ENCODE measurements at regions not wholly inside any gene's neighbourhood (a gene's known extent, or its start where the extent isn't known, plus 50 kb on each side); places are given as distances from the start of the nearest gene placed in this dataset.

DNA sequence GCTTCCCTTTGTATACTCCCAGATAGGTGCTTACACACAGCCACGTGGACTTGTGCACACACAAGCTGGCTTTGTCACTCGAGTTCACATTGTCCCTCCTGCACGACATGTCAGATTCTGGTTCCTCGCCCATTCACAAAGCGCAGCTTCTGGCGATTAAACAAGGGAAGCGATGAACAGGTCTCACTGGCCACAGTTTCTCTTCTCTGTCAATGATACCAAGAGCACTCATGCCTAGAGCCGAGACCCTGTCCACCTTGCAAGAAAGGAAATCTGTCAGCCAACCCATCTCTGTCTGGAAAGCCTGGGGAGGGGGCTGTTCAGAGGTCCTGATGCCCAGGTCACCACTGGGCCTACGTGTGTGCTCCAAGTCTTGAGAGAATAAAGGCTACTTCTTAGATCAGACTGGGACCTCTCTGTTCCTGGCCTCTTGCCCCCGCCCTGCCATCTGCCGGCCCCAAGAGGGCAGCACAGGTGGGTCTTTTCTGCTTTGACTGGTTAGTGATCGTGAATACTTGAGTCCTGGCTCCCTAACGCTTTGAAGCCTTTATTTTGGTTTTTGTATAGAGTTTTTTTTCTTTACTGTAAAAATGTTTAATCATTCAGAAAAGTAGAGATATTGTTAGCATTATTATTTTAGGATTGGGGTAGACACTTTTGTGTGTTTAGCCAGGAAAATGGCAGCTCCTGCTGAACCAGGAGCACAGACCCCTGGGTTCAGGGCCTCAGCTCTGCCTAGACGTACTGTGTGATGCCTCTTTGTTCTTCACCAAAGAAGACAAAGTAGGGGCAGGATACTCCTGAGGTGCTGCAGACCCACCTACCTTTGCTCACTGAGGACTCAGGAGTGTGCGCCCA, 104.7 kb downstream of the MRM1 start:
- POLR2A ChIA-PET, result interaction anchor here (1.5 to 1.7 kb wide), 2 partner anchors 10 to 17 kb away, joined by 4 to 7 read pairs; no protein-coding TSS in a partner anchor

DNA sequence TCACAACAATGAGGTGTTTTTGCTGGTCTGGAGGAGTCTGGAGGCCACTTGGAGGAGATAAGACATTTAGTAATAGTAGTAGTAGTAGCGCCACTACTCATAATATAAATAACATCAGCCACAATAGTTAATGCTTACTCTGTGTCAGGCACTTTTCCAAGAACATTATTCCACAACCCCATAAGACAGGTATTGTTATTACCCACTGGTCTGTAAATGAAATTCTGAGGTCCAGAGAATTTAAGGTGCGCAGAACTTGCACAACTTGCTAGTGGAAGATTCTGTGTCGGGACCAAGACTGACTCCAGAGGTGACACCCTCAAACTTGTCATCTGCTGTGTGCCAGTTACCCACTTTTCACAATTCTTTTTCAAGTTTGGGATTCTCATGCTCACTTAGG, 106.5 kb downstream of the MRM1 start:
- ChIA-PET CTCF (no interaction called here), POLR2A (no interaction called here)
- no peak for DNase-seq (ENCODE audit: extremely low spot score)
- TF ChIP-seq NFRKB (IDR thresholded peaks at IDR 0.05), result no peak
- no peak for TF ChIP-seq FOXM1 (IDR thresholded peaks at IDR 0.05; ENCODE audit: borderline replicate concordance)
- no peak for TF ChIP-seq SP1 (IDR thresholded peaks at IDR 0.05)
- TF ChIP-seq SUZ12 (IDR thresholded peaks at IDR 0.05), result no peak
- TF ChIP-seq ELF4 (IDR thresholded peaks at IDR 0.05), result no peak
- TF ChIP-seq L3MBTL2 (conservative IDR thresholded peaks at IDR 0.05), result no peak
- TF ChIP-seq, protein P1, sequence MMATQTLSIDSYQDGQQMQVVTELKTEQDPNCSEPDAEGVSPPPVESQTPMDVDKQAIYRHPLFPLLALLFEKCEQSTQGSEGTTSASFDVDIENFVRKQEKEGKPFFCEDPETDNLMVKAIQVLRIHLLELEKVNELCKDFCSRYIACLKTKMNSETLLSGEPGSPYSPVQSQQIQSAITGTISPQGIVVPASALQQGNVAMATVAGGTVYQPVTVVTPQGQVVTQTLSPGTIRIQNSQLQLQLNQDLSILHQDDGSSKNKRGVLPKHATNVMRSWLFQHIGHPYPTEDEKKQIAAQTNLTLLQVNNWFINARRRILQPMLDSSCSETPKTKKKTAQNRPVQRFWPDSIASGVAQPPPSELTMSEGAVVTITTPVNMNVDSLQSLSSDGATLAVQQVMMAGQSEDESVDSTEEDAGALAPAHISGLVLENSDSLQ (IDR thresholded peaks at IDR 0.05), result no peak
- TF ChIP-seq FOXA1 (IDR thresholded peaks at IDR 0.05), result no peak

More for the DNA sequence above, 104.7 kb downstream of the MRM1 start:
- TF ChIP-seq FOXM1 (IDR thresholded peaks at IDR 0.05; ENCODE audit: borderline replicate concordance) (no peak), ELF4 (IDR thresholded peaks at IDR 0.05) (no peak), BHLHE40 (IDR thresholded peaks at IDR 0.05; ENCODE audit: borderline replicate concordance) (no peak), SP1 (IDR thresholded peaks at IDR 0.05) (no peak), ZNF384 (IDR thresholded peaks at IDR 0.05) (no peak), LEF1 (IDR thresholded peaks at IDR 0.05; ENCODE audit: borderline replicate concordance) (no peak), FOXK2 (IDR thresholded peaks at IDR 0.05) (no peak), NFRKB (IDR thresholded peaks at IDR 0.05) (no peak), ARNT (IDR thresholded peaks at IDR 0.05) (no peak), L3MBTL2 (conservative IDR thresholded peaks at IDR 0.05) (no peak), HDGF (IDR thresholded peaks at IDR 0.05; ENCODE audit: borderline replicate concordance) (no peak), TARDBP (IDR thresholded peaks at IDR 0.05) (no peak)
- TF ChIP-seq, protein P1 (IDR thresholded peaks at IDR 0.05), result no peak
- CTCF ChIA-PET, result interaction anchor here (0.7 to 1.4 kb wide), 7 partner anchors 10 to 108 kb away, joined by 3 to 6 read pairs (median 3); no protein-coding TSS in a partner anchor
- DNase-seq (ENCODE audit: extremely low spot score), result peak; percentile 49

DNA sequence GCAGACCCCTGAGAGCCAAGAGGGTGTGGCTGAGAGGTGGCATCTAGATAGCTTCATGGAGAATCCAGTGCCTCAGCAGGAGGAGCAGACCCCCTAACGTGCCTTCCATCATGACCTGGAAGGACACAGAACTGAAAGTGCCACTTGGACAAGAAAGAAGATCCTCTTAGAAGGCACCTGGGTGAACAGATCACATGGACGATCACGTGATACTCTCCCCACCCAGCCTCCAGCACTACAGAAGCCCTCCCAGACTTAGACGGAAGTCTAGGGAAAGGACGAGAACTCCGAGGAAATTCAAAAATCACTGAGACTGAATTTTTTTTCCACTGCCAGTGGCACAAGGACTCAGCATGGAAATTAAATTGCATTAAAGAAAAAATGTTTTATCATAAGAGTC, 113.4 kb downstream of the MRM1 start:
- CTCF ChIA-PET, result no interaction called here
- TF ChIP-seq BHLHE40 (IDR thresholded peaks at IDR 0.05; ENCODE audit: borderline replicate concordance) (no peak), CTBP1 (IDR thresholded peaks at IDR 0.05; ENCODE audit: borderline replicate concordance) (no peak), NFRKB (IDR thresholded peaks at IDR 0.05) (no peak), L3MBTL2 (conservative IDR thresholded peaks at IDR 0.05) (no peak), LEF1 (IDR thresholded peaks at IDR 0.05; ENCODE audit: borderline replicate concordance) (no peak), HDGF (IDR thresholded peaks at IDR 0.05; ENCODE audit: borderline replicate concordance) (no peak)
- TF ChIP-seq, protein P1 (IDR thresholded peaks at IDR 0.05), result no peak
- POLR2A ChIA-PET, result no interaction called here
- no peak for DNase-seq (ENCODE audit: extremely low spot score)

DNA sequence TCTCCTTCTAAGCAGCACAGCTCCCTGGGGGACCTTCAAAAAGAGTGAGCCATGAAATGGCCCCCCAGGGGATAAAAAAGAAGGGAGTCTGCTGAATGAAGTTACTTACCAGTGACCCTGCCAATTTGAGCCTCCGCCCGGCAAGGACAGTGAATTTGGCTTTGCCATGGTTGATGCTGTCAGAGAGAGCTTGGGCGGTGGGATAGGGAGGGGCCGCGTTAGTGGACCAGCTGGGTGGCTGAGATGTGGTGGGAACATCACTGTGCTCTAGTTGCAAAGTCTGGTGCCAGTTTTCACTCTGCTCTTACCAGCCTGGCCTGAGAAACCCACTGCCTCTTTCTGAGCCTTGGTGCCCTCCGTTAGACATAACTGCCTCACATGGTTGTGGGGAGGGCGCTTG, 114.6 kb downstream of the MRM1 start:
- DNase-seq (ENCODE audit: extremely low spot score), result no peak
- ChIA-PET CTCF (interaction anchor here (1.1 kb wide), 1 partner anchor 9 kb away, joined by 4 read pairs; no protein-coding TSS in a partner anchor), POLR2A (interaction anchor here (1.0 kb wide), 1 partner anchor 9 kb away, joined by 4 read pairs; no protein-coding TSS in a partner anchor)
- no peak for TF ChIP-seq ARNT (IDR thresholded peaks at IDR 0.05)

DNA sequence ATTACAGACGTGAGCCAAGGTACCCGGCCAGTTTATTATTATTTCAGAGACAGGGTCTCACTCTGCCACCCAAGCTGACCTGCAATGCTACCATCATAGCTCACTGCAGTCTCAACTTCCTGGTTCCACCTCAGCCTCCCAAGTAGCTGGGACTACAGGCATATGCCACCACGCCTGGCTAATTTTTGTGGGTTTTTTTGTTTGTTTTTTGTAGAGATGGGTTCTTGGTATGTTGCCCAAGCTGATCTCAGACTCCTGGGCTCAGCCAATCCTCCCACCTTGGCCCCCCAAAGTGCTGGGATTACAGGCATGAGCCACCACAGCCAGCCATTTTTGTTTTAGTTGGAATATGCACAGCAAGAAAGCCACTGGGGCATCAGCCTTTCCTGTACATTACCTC, 115.7 kb downstream of the MRM1 start:
- no peak for TF ChIP-seq FOXK2 (IDR thresholded peaks at IDR 0.05)
- no peak for TF ChIP-seq TARDBP (IDR thresholded peaks at IDR 0.05)
- TF ChIP-seq FOXM1 (IDR thresholded peaks at IDR 0.05; ENCODE audit: borderline replicate concordance), result no peak
- no peak for TF ChIP-seq LEF1 (IDR thresholded peaks at IDR 0.05; ENCODE audit: borderline replicate concordance)
- TF ChIP-seq HDGF (IDR thresholded peaks at IDR 0.05; ENCODE audit: borderline replicate concordance), result no peak
- TF ChIP-seq L3MBTL2 (conservative IDR thresholded peaks at IDR 0.05), result no peak
- TF ChIP-seq ARNT (IDR thresholded peaks at IDR 0.05), result no peak
- no peak for TF ChIP-seq ELF4 (IDR thresholded peaks at IDR 0.05)
- no peak for TF ChIP-seq CTBP1 (IDR thresholded peaks at IDR 0.05; ENCODE audit: borderline replicate concordance)
- no peak for TF ChIP-seq ZNF384 (IDR thresholded peaks at IDR 0.05)
- no peak for TF ChIP-seq NFRKB (IDR thresholded peaks at IDR 0.05)
- TF ChIP-seq, protein P1 (IDR thresholded peaks at IDR 0.05), result no peak
- TF ChIP-seq FOXA1 (IDR thresholded peaks at IDR 0.05), result no peak
- no peak for TF ChIP-seq SP1 (IDR thresholded peaks at IDR 0.05)
- TF ChIP-seq SUZ12 (IDR thresholded peaks at IDR 0.05), result no peak
- no peak for TF ChIP-seq BHLHE40 (IDR thresholded peaks at IDR 0.05; ENCODE audit: borderline replicate concordance)
- ChIA-PET CTCF (interaction anchor here (1.1 kb wide), 1 partner anchor 10 kb away, joined by 4 read pairs; no protein-coding TSS in a partner anchor), POLR2A (interaction anchor here (1.0 kb wide), 1 partner anchor 10 kb away, joined by 4 read pairs; no protein-coding TSS in a partner anchor)
- DNase-seq (ENCODE audit: extremely low spot score), result no peak

Data from HEK293T (cell line).